HL-60 (cell line): ENCODE measurements at regions not wholly inside any gene's neighbourhood (a gene's known extent, or its start where the extent isn't known, plus 50 kb on each side); places are given as distances from the start of the nearest gene placed in this dataset.

ENCODE experiments used
- DNase-seq, 2 experiments: peaks; one replicate each; pipeline ENCODE4 v3.0.0-alpha.2; 2010 to 2020; ENCODE audit warnings: low read depth in 1 of 2, low spot score in 1 of 2
- H3K27ac ChIP-seq: fragments of 250-450 bp; sonication (Bioruptor Pico); replicated peaks from 2 replicates; pipeline ENCODE4 v1.5.1; 2020; ENCODE audit warnings: mild to moderate bottlenecking, moderate library complexity
- H3K27me3 ChIP-seq: fragments of 250-450 bp; sonication (Bioruptor Pico); 2 replicates; pipeline ENCODE4 v1.5.1; 2021; ENCODE audit warnings: mild to moderate bottlenecking, moderate library complexity; ENCODE audit not compliant: insufficient read depth, poor library complexity, severe bottlenecking
- H3K4me3 ChIP-seq: replicated peaks from 2 replicates; pipeline ENCODE4 v1.5.1; 2011; ENCODE audit warnings: mild to moderate bottlenecking, control low read depth, low read length; ENCODE audit not compliant: insufficient read depth
- CTCF ChIP-seq: IDR thresholded peaks from one replicate; pipeline ENCODE4 v1.5.1; 2011; ENCODE audit warnings: low read length, control low read depth, inconsistent platforms; ENCODE audit not compliant: insufficient read depth
- GABPA ChIP-seq: IDR thresholded peaks from 2 replicates; pipeline ENCODE4 v1.6.1; 2012; ENCODE audit warnings: low read depth
- POLR2AphosphoS5 ChIP-seq: IDR thresholded peaks from 2 replicates; pipeline ENCODE4 v1.6.1; 2012; ENCODE audit warnings: low read depth
- REST ChIP-seq: IDR thresholded peaks from 2 replicates; pipeline ENCODE4 v1.6.1; 2012; ENCODE audit warnings: low read depth; ENCODE audit not compliant: insufficient replicate concordance
- SPI1 ChIP-seq: IDR thresholded peaks from 2 replicates; pipeline ENCODE4 v1.6.1; 2012; ENCODE audit warnings: low read depth, mild to moderate bottlenecking, borderline replicate concordance

GRCh38 chr17:45696442-45696841 lies 87.7 kb upstream of the CRHR1 start:
- Histone ChIP-seq H3K27ac (no peak overlapping the region), H3K4me3 (no peak overlapping the region), H3K27me3 (peaks cover 2% of the 10 kb centered on the region)
- TF ChIP-seq POLR2AphosphoS5 = no peak
- TF ChIP-seq REST = no peak
- no peak for TF ChIP-seq GABPA
- no peak for TF ChIP-seq SPI1
- TF ChIP-seq CTCF = no peak
- DNase-seq = no peak

GRCh38 chr17:45697076-45697475 lies 87.0 kb upstream of the CRHR1 start:
- DNase-seq = no peak
- no peak for TF ChIP-seq CTCF
- no peak for TF ChIP-seq REST
- no peak for TF ChIP-seq SPI1
- TF ChIP-seq GABPA = no peak
- no peak for TF ChIP-seq POLR2AphosphoS5
- Histone ChIP-seq H3K27ac (no peak overlapping the region), H3K27me3 (peaks cover 2% of the 10 kb centered on the region), H3K4me3 (no peak overlapping the region)

GRCh38 chr17:45700171-45701090 lies 83.7 kb upstream of the CRHR1 start:
- no peak for DNase-seq
- Histone ChIP-seq H3K27me3 (no peaks in the 10 kb centered on the region), H3K4me3 (no peak overlapping the region), H3K27ac (no peak overlapping the region)
- no peak for TF ChIP-seq GABPA
- TF ChIP-seq SPI1 = no peak
- TF ChIP-seq REST = no peak
- no peak for TF ChIP-seq CTCF
- no peak for TF ChIP-seq POLR2AphosphoS5
